DOHH2 (cell line): ENCODE measurements at regions not wholly inside any gene's neighbourhood (a gene's known extent, or its start where the extent isn't known, plus 50 kb on each side); places are given as distances from the start of the nearest gene placed in this dataset.

Experiments used
- H3F3A ChIP-seq: fragments of 200-600 bp; sonication (generic), shearing (Covaris generic); 2 replicates; pipeline ENCODE4 v1.6.0; 2016; ENCODE audit warnings: antibody characterized with exemption, mild to moderate bottlenecking; ENCODE audit not compliant: control insufficient read depth, insufficient read depth
- H3K27ac ChIP-seq: fragments of 200-600 bp; sonication (generic); 2 replicates; pipeline ENCODE4 v1.5.1; 2014; ENCODE audit warnings: low read depth, mild to moderate bottlenecking, low read length, moderate library complexity
- H3K27me3 ChIP-seq: fragments of 200-600 bp; sonication (generic); 2 replicates; pipeline ENCODE4 v1.6.1; 2014; ENCODE audit warnings: mild to moderate bottlenecking, low read length, mixed read lengths; ENCODE audit not compliant: control insufficient read depth
- H3K36me3 ChIP-seq: fragments of 200-600 bp; sonication (generic); 2 replicates; pipeline ENCODE4 v1.6.1; 2014; ENCODE audit warnings: mild to moderate bottlenecking, low read length, moderate library complexity, mixed read lengths; ENCODE audit not compliant: control insufficient read depth
- H3K4me1 ChIP-seq: fragments of 200-600 bp; sonication (generic); 2 replicates; pipeline ENCODE4 v1.6.1; 2014; ENCODE audit warnings: mild to moderate bottlenecking, low read length, mixed read lengths; ENCODE audit not compliant: control insufficient read depth
- H3K4me2 ChIP-seq: fragments of 200-600 bp; sonication (generic); 2 replicates; pipeline ENCODE4 v1.6.0; 2014; ENCODE audit warnings: mild to moderate bottlenecking, low read length, moderate library complexity
- H3K4me3 ChIP-seq: fragments of 200-600 bp; sonication (generic); 2 replicates; pipeline ENCODE4 v1.5.1; 2014; ENCODE audit warnings: mild to moderate bottlenecking, low read length, mixed read lengths
- H3K79me2 ChIP-seq: fragments of 200-600 bp; sonication (generic); 2 replicates; pipeline ENCODE4 v1.6.1; 2014; ENCODE audit warnings: mild to moderate bottlenecking, low read length, mixed read lengths; ENCODE audit not compliant: control insufficient read depth
- H3K9me2 ChIP-seq: fragments of 200-600 bp; sonication (generic); replicated peaks from 2 replicates; pipeline ENCODE4 v1.6.1; 2014; ENCODE audit warnings: mild to moderate bottlenecking, low read length, mixed read lengths; ENCODE audit not compliant: control insufficient read depth
- H3K9me3 ChIP-seq: fragments of 200-600 bp; sonication (generic); 2 replicates; pipeline ENCODE4 v1.6.1; 2014; ENCODE audit warnings: antibody characterized with exemption, low read length, mixed read lengths; ENCODE audit not compliant: control insufficient read depth, insufficient read depth
- H4K20me1 ChIP-seq: fragments of 200-600 bp; sonication (generic); 2 replicates; pipeline ENCODE4 v1.6.0; 2014; ENCODE audit warnings: low read depth, mild to moderate bottlenecking, antibody characterized with exemption, low read length, moderate library complexity; ENCODE audit not compliant: control insufficient read depth, insufficient read depth
- CTCF ChIP-seq: fragments of 200-600 bp; sonication (generic); IDR thresholded peaks from one replicate; pipeline ENCODE4 v1.5.1; 2014; ENCODE audit warnings: antibody characterized with exemption, mild to moderate bottlenecking, low read depth, low read length; ENCODE audit not compliant: poor library complexity, severe bottlenecking
- EZH2phosphoT487 ChIP-seq: fragments of 200-600 bp; sonication (generic); IDR thresholded peaks from 2 replicates; pipeline ENCODE4 v1.6.1; 2017; ENCODE audit warnings: borderline replicate concordance, mild to moderate bottlenecking, antibody characterized with exemption, low read length, moderate library complexity, mixed read lengths

- H3K4me1 ChIP-seq: peaks cover 4% of the 10 kb centered on the region
- H3K4me3 ChIP-seq: no peak overlapping the region
- no peaks in the 10 kb centered on the region for H3K27me3 ChIP-seq
- no peaks in the 10 kb centered on the region for H3K9me2 ChIP-seq
- H3F3A ChIP-seq: no peaks in the 10 kb centered on the region
- no peaks in the 10 kb centered on the region for H3K79me2 ChIP-seq
- H3K4me2 ChIP-seq: no peak overlapping the region
- TF ChIP-seq EZH2phosphoT487: no peak
- no peak for TF ChIP-seq CTCF
- no peaks in the 10 kb centered on the region for H3K36me3 ChIP-seq
- no peak overlapping the region for H3K27ac ChIP-seq
- H3K9me3 ChIP-seq: no peaks in the 10 kb centered on the region
- no peaks in the 10 kb centered on the region for H4K20me1 ChIP-seq
Measured at GRCh38 chr4:3345384-3345783, 52.6 kb downstream of the RGS12 start.

- Histone ChIP-seq H3K9me2 (no peaks in the 10 kb centered on the region), H3K4me1 (peaks cover 4% of the 10 kb centered on the region), H3K27me3 (no peaks in the 10 kb centered on the region), H3K27ac (no peak overlapping the region), H3F3A (no peaks in the 10 kb centered on the region), H3K4me3 (no peak overlapping the region), H3K9me3 (no peaks in the 10 kb centered on the region), H4K20me1 (no peaks in the 10 kb centered on the region), H3K36me3 (no peaks in the 10 kb centered on the region), H3K4me2 (no peak overlapping the region), H3K79me2 (no peaks in the 10 kb centered on the region)
- peak; percentile 85 for TF ChIP-seq CTCF
- no peak for TF ChIP-seq EZH2phosphoT487
Measured at GRCh38 chr4:3346146-3346545, 53.3 kb downstream of the RGS12 start.

GRCh38 chr4:3347871-3348270 is 55.0 kb downstream of the RGS12 start:
- no peaks in the 10 kb centered on the region for H3K79me2 ChIP-seq
- TF ChIP-seq CTCF (no peak), EZH2phosphoT487 (no peak)
- no peak overlapping the region for H3K4me2 ChIP-seq

GRCh38 chr4:3348621-3349020 is 55.8 kb downstream of the RGS12 start:
- Histone ChIP-seq H3K36me3 (no peaks in the 10 kb centered on the region), H3F3A (no peaks in the 10 kb centered on the region), H3K27ac (no peak overlapping the region), H3K9me2 (no peaks in the 10 kb centered on the region), H3K79me2 (no peaks in the 10 kb centered on the region), H3K4me1 (no peaks in the 10 kb centered on the region), H4K20me1 (no peaks in the 10 kb centered on the region), H3K27me3 (no peaks in the 10 kb centered on the region), H3K9me3 (no peaks in the 10 kb centered on the region), H3K4me3 (no peak overlapping the region), H3K4me2 (no peak overlapping the region)
- no peak for TF ChIP-seq CTCF
- no peak for TF ChIP-seq EZH2phosphoT487

More at GRCh38 chr4:3347871-3348270, 55.0 kb downstream of the RGS12 start:
- Histone ChIP-seq H3F3A (no peaks in the 10 kb centered on the region), H4K20me1 (no peaks in the 10 kb centered on the region), H3K9me2 (no peaks in the 10 kb centered on the region), H3K4me1 (no peaks in the 10 kb centered on the region), H3K4me3 (no peak overlapping the region), H3K9me3 (no peaks in the 10 kb centered on the region), H3K27ac (no peak overlapping the region), H3K27me3 (no peaks in the 10 kb centered on the region), H3K36me3 (no peaks in the 10 kb centered on the region)
